Activated CD4-positive, alpha-beta T cell treated with anti-CD3 and anti-CD28 coated beads, Interleukin-2, Interleukin-6, amounts not matched to agents 100 ng/mL and 50 ng/mL, durations not matched to agents 16 hours and 8 hours (primary cell): ENCODE measurements at regions not wholly inside any gene's neighbourhood (a gene's known extent, or its start where the extent isn't known, plus 50 kb on each side); places are given as distances from the start of the nearest gene placed in this dataset.
"Not testable (repeated sequence)": the region's sequence is repeated elsewhere in the genome, so short reads cannot be mapped to it uniquely, and the experiment has no call there.

Experiments
- DNase-seq: peaks from one replicate; pipeline ENCODE4 v3.0.0-alpha.2; 2020

- no peak for DNase-seq
Observed at GRCh38 chr7:51982653-51983052, 666.0 kb upstream of the COBL start.

- DNase-seq, result no peak
Observed at GRCh38 chr7:51980812-51981211, 664.2 kb upstream of the COBL start.

- DNase-seq, result no peak
Observed at GRCh38 chr7:51980313-51980712, 663.7 kb upstream of the COBL start.

- DNase-seq, result no peak
Observed at GRCh38 chr7:51977913-51978312, 661.3 kb upstream of the COBL start.

- no peak for DNase-seq
Observed at GRCh38 chr7:51973939-51974338, 657.3 kb upstream of the COBL start.

GRCh38 chr7:51973071-51973470 lies 656.5 kb upstream of the COBL start:
- DNase-seq, result no peak

GRCh38 chr7:51970961-51971665 lies 654.5 kb upstream of the COBL start:
- no peak for DNase-seq

- no peak for DNase-seq
Observed at GRCh38 chr7:51968461-51968860, 651.9 kb upstream of the COBL start.

GRCh38 chr7:51965454-51965853 lies 648.8 kb upstream of the COBL start:
- DNase-seq, result no peak

- DNase-seq, result no peak
Observed at GRCh38 chr7:51961804-51962203, 645.2 kb upstream of the COBL start.

- DNase-seq, result no peak
Observed at GRCh38 chr7:51950813-51951212, 634.2 kb upstream of the COBL start.

- DNase-seq, result no peak
Observed at GRCh38 chr7:51949726-51950644, 633.4 kb upstream of the COBL start.

GRCh38 chr7:51930834-51931233 lies 614.2 kb upstream of the COBL start:
- DNase-seq, result no peak

- DNase-seq, result no peak
Observed at GRCh38 chr7:51929818-51930217, 613.2 kb upstream of the COBL start.

GRCh38 chr7:51927738-51928137 lies 611.1 kb upstream of the COBL start:
- no peak for DNase-seq

- no peak for DNase-seq
Observed at GRCh38 chr7:51918581-51918980, 602.0 kb upstream of the COBL start.

- DNase-seq, result no peak
Observed at GRCh38 chr7:51901489-51901840, 584.9 kb upstream of the COBL start.

GRCh38 chr7:51900755-51901488 lies 584.3 kb upstream of the COBL start:
- not testable (repeated sequence) for DNase-seq

GRCh38 chr7:51899611-51900010 lies 583.0 kb upstream of the COBL start:
- no peak for DNase-seq

GRCh38 chr7:51882412-51882811 lies 565.8 kb upstream of the COBL start:
- DNase-seq, result no peak

GRCh38 chr7:51881309-51881708 lies 564.7 kb upstream of the COBL start:
- no peak for DNase-seq

GRCh38 chr7:51878865-51879264 lies 562.3 kb upstream of the COBL start:
- no peak for DNase-seq

GRCh38 chr7:51869452-51869851 lies 552.8 kb upstream of the COBL start:
- no peak for DNase-seq

GRCh38 chr7:51867117-51867516 lies 550.5 kb upstream of the COBL start:
- no peak for DNase-seq
